SU-DHL-6 (cell line): ENCODE measurements at regions not wholly inside any gene's neighbourhood (a gene's known extent, or its start where the extent isn't known, plus 50 kb on each side); places are given as distances from the start of the nearest gene placed in this dataset.

ENCODE experiments used
- EZH2phosphoT487 ChIP-seq: fragments of 200-600 bp; sonication (generic), shearing (Covaris generic); conservative IDR thresholded peaks from 2 replicates; pipeline ENCODE4 v1.6.1; 2018; ENCODE audit warnings: mild to moderate bottlenecking, antibody characterized with exemption, low read length, moderate library complexity, mixed read lengths
- TF ChIP-seq, protein P1 (sequence below): fragments of 200-600 bp; sonication (generic); IDR thresholded peaks from one replicate; pipeline ENCODE4 v1.5.1; 2017; ENCODE audit warnings: antibody characterized with exemption, mild to moderate bottlenecking, low read length, moderate library complexity; ENCODE audit not compliant: insufficient read depth, poor library complexity, severe bottlenecking

DNA sequence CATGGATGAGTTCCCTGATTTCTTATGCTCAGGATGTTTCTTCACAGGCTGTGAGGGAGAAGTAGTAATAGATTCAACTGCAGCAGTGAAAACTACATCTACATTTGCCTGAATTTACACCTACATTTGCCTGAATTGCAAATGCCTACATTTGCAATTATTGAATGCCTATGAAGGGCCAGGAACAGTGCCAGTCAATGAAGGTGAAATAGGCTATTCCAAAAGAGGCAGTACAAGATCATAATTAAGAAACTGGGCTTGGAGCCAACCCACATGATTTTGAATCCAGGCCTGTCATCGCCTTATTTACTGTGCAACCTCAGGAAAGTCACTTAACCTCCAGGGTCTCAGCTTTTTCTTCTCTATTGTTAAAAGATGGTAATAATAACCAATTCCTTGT, 1353.3 kb downstream of the FAM181B start:
- TF ChIP-seq, protein P1, sequence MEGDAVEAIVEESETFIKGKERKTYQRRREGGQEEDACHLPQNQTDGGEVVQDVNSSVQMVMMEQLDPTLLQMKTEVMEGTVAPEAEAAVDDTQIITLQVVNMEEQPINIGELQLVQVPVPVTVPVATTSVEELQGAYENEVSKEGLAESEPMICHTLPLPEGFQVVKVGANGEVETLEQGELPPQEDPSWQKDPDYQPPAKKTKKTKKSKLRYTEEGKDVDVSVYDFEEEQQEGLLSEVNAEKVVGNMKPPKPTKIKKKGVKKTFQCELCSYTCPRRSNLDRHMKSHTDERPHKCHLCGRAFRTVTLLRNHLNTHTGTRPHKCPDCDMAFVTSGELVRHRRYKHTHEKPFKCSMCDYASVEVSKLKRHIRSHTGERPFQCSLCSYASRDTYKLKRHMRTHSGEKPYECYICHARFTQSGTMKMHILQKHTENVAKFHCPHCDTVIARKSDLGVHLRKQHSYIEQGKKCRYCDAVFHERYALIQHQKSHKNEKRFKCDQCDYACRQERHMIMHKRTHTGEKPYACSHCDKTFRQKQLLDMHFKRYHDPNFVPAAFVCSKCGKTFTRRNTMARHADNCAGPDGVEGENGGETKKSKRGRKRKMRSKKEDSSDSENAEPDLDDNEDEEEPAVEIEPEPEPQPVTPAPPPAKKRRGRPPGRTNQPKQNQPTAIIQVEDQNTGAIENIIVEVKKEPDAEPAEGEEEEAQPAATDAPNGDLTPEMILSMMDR = no peak
- no peak for TF ChIP-seq EZH2phosphoT487
